Neural cell (in vitro differentiated cells): ENCODE measurements at regions not wholly inside any gene's neighbourhood (a gene's known extent, or its start where the extent isn't known, plus 50 kb on each side); places are given as distances from the start of the nearest gene placed in this dataset.

Experiments used
- CTCF ChIP-seq: fragments of 450-650 bp; IDR thresholded peaks from 2 replicates; pipeline ENCODE4 v1.5.1; 2014; ENCODE audit warnings: antibody characterized with exemption, mild to moderate bottlenecking, moderate library complexity; ENCODE audit not compliant: poor library complexity, severe bottlenecking
- EZH2 ChIP-seq: fragments of 200-600, 300-800 bp; shearing (Covaris generic), sonication (generic); IDR thresholded peaks from 2 replicates; pipeline ENCODE4 v1.6.1; 2014; ENCODE audit warnings: antibody characterized with exemption, low read length, borderline replicate concordance, mild to moderate bottlenecking; ENCODE audit not compliant: insufficient read depth, poor library complexity, severe bottlenecking
- POLR2AphosphoS5 ChIP-seq: IDR thresholded peaks from 2 replicates; pipeline ENCODE4 v1.6.1; 2012
- RAD21 ChIP-seq: fragments of 450-650 bp; conservative IDR thresholded peaks from 2 replicates; pipeline ENCODE4 v1.6.1; 2014; ENCODE audit warnings: antibody characterized with exemption, mild to moderate bottlenecking, moderate library complexity
- TAF1 ChIP-seq: IDR thresholded peaks from 2 replicates; pipeline ENCODE4 v1.6.1; 2012; ENCODE audit warnings: low read depth

GRCh38 chr20:55269913-55270312 lies 735.4 kb downstream of the CBLN4 start:
- TF ChIP-seq CTCF (no peak), POLR2AphosphoS5 (no peak), RAD21 (no peak), TAF1 (no peak), EZH2 (no peak)
